HepG2 (cell line): ENCODE measurements at regions not wholly inside any gene's neighbourhood (a gene's known extent, or its start where the extent isn't known, plus 50 kb on each side); places are given as distances from the start of the nearest gene placed in this dataset.
"Not testable (repeated sequence)": the region's sequence is repeated elsewhere in the genome, so short reads cannot be mapped to it uniquely, and the experiment has no call there.

Source experiments
- ATF2 ChIP-seq: sonication (generic); formaldehyde crosslinking; IDR thresholded peaks from 2 replicates; pipeline ENCODE4 v1.4.0; 2020; ENCODE audit warnings: missing genetic modification reagents
- GTF2F1 ChIP-seq: fragments of 150-350 bp; IDR thresholded peaks from 2 replicates; pipeline ENCODE4 v1.6.1; 2014; ENCODE audit warnings: low read length
- NFIC ChIP-seq: IDR thresholded peaks from 2 replicates; pipeline ENCODE4 v1.6.1; 2012; ENCODE audit warnings: mild to moderate bottlenecking, low read length, inconsistent platforms
- PTBP1 ChIP-seq: fragments of 200-400 bp; formaldehyde crosslinking; IDR thresholded peaks from 2 replicates; pipeline ENCODE4 v1.6.1; 2018; ENCODE audit warnings: low read length, low read depth; ENCODE audit not compliant: poor library complexity, severe bottlenecking

- not testable (repeated sequence) for TF ChIP-seq ATF2 (CRISPR knock-in tag); PTBP1; NFIC; GTF2F1
These were observed 194.4 kb downstream of the OTOP1 start for GRCh38 chr4:4032364-4032763.
